ENCODE measurements at regions not wholly inside any gene's neighbourhood (a gene's known extent, or its start where the extent isn't known, plus 50 kb on each side); places are given as distances from the start of the nearest gene placed in this dataset.

GRCh38 chr17:13073018-13073417 lies 55.2 kb upstream of the ELAC2 start:
- no peak for ATAC-seq (ENCODE audit: low read depth)

GRCh38 chr17:13070732-13071131 lies 52.9 kb upstream of the ELAC2 start:
- no peak overlapping the region for H3K27ac Mint-ChIP-seq
- no peak overlapping the region for H3K4me3 Mint-ChIP-seq
- H3K27me3 Mint-ChIP-seq: no peaks in the 10 kb centered on the region
- H3K9me3 Mint-ChIP-seq: peaks cover 3% of the 10 kb centered on the region
- H3K36me3 Mint-ChIP-seq: no peaks in the 10 kb centered on the region
- ATAC-seq (ENCODE audit: low read depth): no peak
- no peak for DNase-seq
- H3K4me1 Mint-ChIP-seq: no peaks in the 10 kb centered on the region
- POLR2A ChIA-PET: no interaction called here

More at GRCh38 chr17:13073018-13073417, 55.2 kb upstream of the ELAC2 start:
- POLR2A ChIA-PET: no interaction called here
- Mint-ChIP-seq H3K9me3 (peaks cover under 1% of the 10 kb centered on the region), H3K36me3 (no peaks in the 10 kb centered on the region), H3K4me1 (no peaks in the 10 kb centered on the region), H3K4me3 (no peak overlapping the region), H3K27ac (no peak overlapping the region), H3K27me3 (no peaks in the 10 kb centered on the region)
- DNase-seq: no peak

- H3K4me3 Mint-ChIP-seq: no peak overlapping the region
- DNase-seq: no peak
- no peaks in the 10 kb centered on the region for H3K4me1 Mint-ChIP-seq
- H3K36me3 Mint-ChIP-seq: no peaks in the 10 kb centered on the region
- H3K27ac Mint-ChIP-seq: peak overlapping the region; percentile 47
- peaks cover 3% of the 10 kb centered on the region for H3K9me3 Mint-ChIP-seq
- POLR2A ChIA-PET: no interaction called here
- no peak for ATAC-seq (ENCODE audit: low read depth)
- H3K27me3 Mint-ChIP-seq: peaks cover 2% of the 10 kb centered on the region
Measured at GRCh38 chr17:13067629-13068303, 49.9 kb upstream of the ELAC2 start.
